ENCODE measurements at regions not wholly inside any gene's neighbourhood (a gene's known extent, or its start where the extent isn't known, plus 50 kb on each side); places are given as distances from the start of the nearest gene placed in this dataset.

- TF ChIP-seq, protein P1, sequence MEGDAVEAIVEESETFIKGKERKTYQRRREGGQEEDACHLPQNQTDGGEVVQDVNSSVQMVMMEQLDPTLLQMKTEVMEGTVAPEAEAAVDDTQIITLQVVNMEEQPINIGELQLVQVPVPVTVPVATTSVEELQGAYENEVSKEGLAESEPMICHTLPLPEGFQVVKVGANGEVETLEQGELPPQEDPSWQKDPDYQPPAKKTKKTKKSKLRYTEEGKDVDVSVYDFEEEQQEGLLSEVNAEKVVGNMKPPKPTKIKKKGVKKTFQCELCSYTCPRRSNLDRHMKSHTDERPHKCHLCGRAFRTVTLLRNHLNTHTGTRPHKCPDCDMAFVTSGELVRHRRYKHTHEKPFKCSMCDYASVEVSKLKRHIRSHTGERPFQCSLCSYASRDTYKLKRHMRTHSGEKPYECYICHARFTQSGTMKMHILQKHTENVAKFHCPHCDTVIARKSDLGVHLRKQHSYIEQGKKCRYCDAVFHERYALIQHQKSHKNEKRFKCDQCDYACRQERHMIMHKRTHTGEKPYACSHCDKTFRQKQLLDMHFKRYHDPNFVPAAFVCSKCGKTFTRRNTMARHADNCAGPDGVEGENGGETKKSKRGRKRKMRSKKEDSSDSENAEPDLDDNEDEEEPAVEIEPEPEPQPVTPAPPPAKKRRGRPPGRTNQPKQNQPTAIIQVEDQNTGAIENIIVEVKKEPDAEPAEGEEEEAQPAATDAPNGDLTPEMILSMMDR (IDR thresholded peaks at IDR 0.05; ENCODE audit: extremely low read depth, insufficient read depth, missing control alignments) = no peak
These were observed 766.1 kb downstream of the NCAM2 start for GRCh38 chr21:21764281-21764680.

GRCh38 chr21:21767276-21767675 lies 769.1 kb downstream of the NCAM2 start:
- TF ChIP-seq, protein P1 (IDR thresholded peaks at IDR 0.05; ENCODE audit: extremely low read depth, insufficient read depth, missing control alignments) = no peak
- DNase-seq (ENCODE audit: low spot score) = no peak
- in situ Hi-C loops (cut with MboI; ENCODE audit: low pct_unique_long_range_greater_than_20kb, low sequenced_read_pairs, unreplicated experiment) = no loop called here

More at GRCh38 chr21:21764281-21764680, 766.1 kb downstream of the NCAM2 start:
- in situ Hi-C loops (cut with MboI; ENCODE audit: low pct_unique_long_range_greater_than_20kb, low sequenced_read_pairs, unreplicated experiment) = no loop called here
- DNase-seq (ENCODE audit: low spot score) = no peak

- no peak for DNase-seq (ENCODE audit: low spot score)
- in situ Hi-C loops (cut with MboI; ENCODE audit: low pct_unique_long_range_greater_than_20kb, low sequenced_read_pairs, unreplicated experiment) = no loop called here
- TF ChIP-seq, protein P1 (IDR thresholded peaks at IDR 0.05; ENCODE audit: extremely low read depth, insufficient read depth, missing control alignments) = no peak
These were observed 790.4 kb downstream of the NCAM2 start for GRCh38 chr21:21788591-21788990.

- TF ChIP-seq, protein P1 (IDR thresholded peaks at IDR 0.05; ENCODE audit: extremely low read depth, insufficient read depth, missing control alignments) = no peak
- no peak for DNase-seq (ENCODE audit: low spot score)
- in situ Hi-C loops (cut with MboI; ENCODE audit: low pct_unique_long_range_greater_than_20kb, low sequenced_read_pairs, unreplicated experiment) = no loop called here
These were observed 803.7 kb downstream of the NCAM2 start for GRCh38 chr21:21801921-21802320.

- DNase-seq (ENCODE audit: low spot score) = no peak
- in situ Hi-C loops (cut with MboI; ENCODE audit: low pct_unique_long_range_greater_than_20kb, low sequenced_read_pairs, unreplicated experiment) = no loop called here
- TF ChIP-seq, protein P1 (IDR thresholded peaks at IDR 0.05; ENCODE audit: extremely low read depth, insufficient read depth, missing control alignments) = no peak
These were observed 808.7 kb downstream of the NCAM2 start for GRCh38 chr21:21806711-21807597.

DNA sequence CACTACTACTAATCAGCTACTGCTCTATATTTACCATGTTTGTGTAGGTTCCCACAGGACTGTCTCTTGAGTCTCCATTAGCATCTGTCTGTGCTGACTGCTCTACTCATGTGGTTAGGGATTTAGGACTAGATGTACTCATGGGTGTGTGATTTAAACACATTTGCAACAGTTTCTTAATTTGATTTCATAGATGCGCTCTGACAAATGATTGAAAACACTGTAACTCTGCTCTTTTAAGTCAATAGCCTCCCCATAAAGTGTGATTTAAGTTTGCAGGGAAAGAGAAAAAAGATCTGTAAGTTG lies 809.3 kb downstream of the NCAM2 start:
- DNase-seq (ENCODE audit: low spot score) = no peak
- in situ Hi-C loops (cut with MboI; ENCODE audit: low pct_unique_long_range_greater_than_20kb, low sequenced_read_pairs, unreplicated experiment) = no loop called here
- TF ChIP-seq, protein P1 (IDR thresholded peaks at IDR 0.05; ENCODE audit: extremely low read depth, insufficient read depth, missing control alignments) = no peak
